Neural cell (in vitro differentiated cells): ENCODE measurements at regions not wholly inside any gene's neighbourhood (a gene's known extent, or its start where the extent isn't known, plus 50 kb on each side); places are given as distances from the start of the nearest gene placed in this dataset.

Source experiments
- H2AFZ ChIP-seq: fragments of 200-600, 300-800 bp; sonication (generic), shearing (Covaris generic); 2 replicates; pipeline ENCODE4 v1.6.0; 2014; ENCODE audit warnings: low read depth, mild to moderate bottlenecking, antibody characterized with exemption, low read length, moderate library complexity
- H3F3A ChIP-seq: fragments of 200-600 bp; shearing (Covaris generic); 2 replicates; pipeline ENCODE4 v1.6.1; 2016; ENCODE audit warnings: mild to moderate bottlenecking, moderate library complexity, mixed read lengths, antibody characterized with exemption, low read length; ENCODE audit not compliant: insufficient read depth, poor library complexity, severe bottlenecking
- H3K27ac ChIP-seq: fragments of 200-600, 300-800 bp; sonication (generic), shearing (Covaris generic); 2 replicates; pipeline ENCODE4 v1.5.1; 2014; ENCODE audit warnings: mild to moderate bottlenecking, low read length, moderate library complexity
- H3K27me3 ChIP-seq: fragments of 300-800, 200-600 bp; sonication (generic), shearing (Covaris generic); 2 replicates; pipeline ENCODE4 v1.6.0; 2014; ENCODE audit warnings: mild to moderate bottlenecking, low read depth, low read length, moderate library complexity; ENCODE audit not compliant: insufficient read depth
- H3K36me3 ChIP-seq: fragments of 300-800, 200-600 bp; sonication (generic), shearing (Covaris generic); 2 replicates; pipeline ENCODE4 v1.5.1; 2014; ENCODE audit warnings: mild to moderate bottlenecking, antibody characterized with exemption, low read length, moderate library complexity; ENCODE audit not compliant: insufficient read depth
- H3K4me2 ChIP-seq: fragments of 300-800, 200-600 bp; sonication (generic), shearing (Covaris generic); 2 replicates; pipeline ENCODE4 v1.6.0; 2014; ENCODE audit warnings: mild to moderate bottlenecking, low read length
- H3K4me3 ChIP-seq: fragments of 300-800, 200-600 bp; sonication (generic), shearing (Covaris generic); 2 replicates; pipeline ENCODE4 v1.5.1; 2014; ENCODE audit warnings: mild to moderate bottlenecking, low read length, moderate library complexity
- H3K79me2 ChIP-seq: fragments of 200-600 bp; shearing (Covaris generic); replicated peaks from 2 replicates; pipeline ENCODE4 v1.6.0; 2014; ENCODE audit warnings: mild to moderate bottlenecking, low read length, moderate library complexity; ENCODE audit not compliant: insufficient read depth
- H3K9ac ChIP-seq: fragments of 300-800, 200-600 bp; sonication (generic), shearing (Covaris generic); 2 replicates; pipeline ENCODE4 v1.6.1; 2016; ENCODE audit warnings: mild to moderate bottlenecking, low read length, mixed read lengths
- H3K9me2 ChIP-seq: fragments of 200-600 bp; shearing (Covaris generic); 2 replicates; pipeline ENCODE4 v1.6.1; 2016; ENCODE audit warnings: mild to moderate bottlenecking, low read length, mixed read lengths; ENCODE audit not compliant: insufficient read depth
- H3K9me3 ChIP-seq: fragments of 200-600, 300-800 bp; sonication (generic), shearing (Covaris generic); 2 replicates; pipeline ENCODE4 v1.6.1; 2016; ENCODE audit warnings: mild to moderate bottlenecking, mixed run types, low read length, moderate library complexity, mixed read lengths
- H4K20me1 ChIP-seq: fragments of 200-600 bp; shearing (Covaris generic); 2 replicates; pipeline ENCODE4 v1.6.1; 2016; ENCODE audit warnings: mild to moderate bottlenecking, mixed run types; ENCODE audit not compliant: insufficient read depth
- CTCF ChIP-seq: fragments of 450-650 bp; IDR thresholded peaks from 2 replicates; pipeline ENCODE4 v1.5.1; 2014; ENCODE audit warnings: antibody characterized with exemption, mild to moderate bottlenecking, moderate library complexity; ENCODE audit not compliant: poor library complexity, severe bottlenecking
- EP300 ChIP-seq: fragments of 450-650 bp; conservative IDR thresholded peaks from 2 replicates; pipeline ENCODE4 v1.6.1; 2014; ENCODE audit warnings: antibody characterized with exemption, mild to moderate bottlenecking, moderate library complexity; ENCODE audit not compliant: poor library complexity, severe bottlenecking
- EZH2 ChIP-seq: fragments of 200-600, 300-800 bp; shearing (Covaris generic), sonication (generic); IDR thresholded peaks from 2 replicates; pipeline ENCODE4 v1.6.1; 2014; ENCODE audit warnings: antibody characterized with exemption, low read length, borderline replicate concordance, mild to moderate bottlenecking; ENCODE audit not compliant: insufficient read depth, poor library complexity, severe bottlenecking
- MXI1 ChIP-seq: fragments of 450-650 bp; conservative IDR thresholded peaks from 2 replicates; pipeline ENCODE4 v1.6.1; 2014; ENCODE audit warnings: antibody characterized with exemption, mild to moderate bottlenecking; ENCODE audit not compliant: poor library complexity, severe bottlenecking
- POLR2AphosphoS5 ChIP-seq: IDR thresholded peaks from 2 replicates; pipeline ENCODE4 v1.6.1; 2012
- RAD21 ChIP-seq: fragments of 450-650 bp; conservative IDR thresholded peaks from 2 replicates; pipeline ENCODE4 v1.6.1; 2014; ENCODE audit warnings: antibody characterized with exemption, mild to moderate bottlenecking, moderate library complexity
- REST ChIP-seq: IDR thresholded peaks from 2 replicates; pipeline ENCODE4 v1.6.1; 2012; ENCODE audit warnings: borderline replicate concordance
- SMC3 ChIP-seq: fragments of 450-650 bp; conservative IDR thresholded peaks from 2 replicates; pipeline ENCODE4 v1.6.1; 2014; ENCODE audit warnings: antibody characterized with exemption, mild to moderate bottlenecking, moderate library complexity; ENCODE audit not compliant: poor library complexity
- TAF1 ChIP-seq: IDR thresholded peaks from 2 replicates; pipeline ENCODE4 v1.6.1; 2012; ENCODE audit warnings: low read depth

GRCh38 chr6:8642131-8642530 is 206.8 kb upstream of the SLC35B3 start:
- Histone ChIP-seq H3K4me2 (no peak overlapping the region), H3F3A (no peaks in the 10 kb centered on the region), H2AFZ (no peak overlapping the region), H3K27me3 (no peaks in the 10 kb centered on the region), H3K9me3 (no peaks in the 10 kb centered on the region), H4K20me1 (no peaks in the 10 kb centered on the region), H3K36me3 (no peaks in the 10 kb centered on the region), H3K9me2 (no peaks in the 10 kb centered on the region), H3K79me2 (no peaks in the 10 kb centered on the region), H3K27ac (no peak overlapping the region), H3K9ac (no peak overlapping the region), H3K4me3 (no peak overlapping the region)
- TF ChIP-seq MXI1, result no peak
- TF ChIP-seq POLR2AphosphoS5, result no peak
- no peak for TF ChIP-seq RAD21

GRCh38 chr6:8639928-8640649 is 204.7 kb upstream of the SLC35B3 start:
- H4K20me1 ChIP-seq, result no peaks in the 10 kb centered on the region
- H3K36me3 ChIP-seq, result no peaks in the 10 kb centered on the region
- no peak overlapping the region for H3K9ac ChIP-seq
- no peaks in the 10 kb centered on the region for H3K9me3 ChIP-seq
- no peak overlapping the region for H3K4me2 ChIP-seq
- no peaks in the 10 kb centered on the region for H3F3A ChIP-seq
- H3K79me2 ChIP-seq, result no peaks in the 10 kb centered on the region
- TF ChIP-seq EZH2 (no peak), SMC3 (no peak), RAD21 (no peak), EP300 (no peak), POLR2AphosphoS5 (no peak), MXI1 (no peak), CTCF (no peak), TAF1 (no peak), REST (no peak)
- no peak overlapping the region for H3K4me3 ChIP-seq
- no peak overlapping the region for H3K27ac ChIP-seq
- no peak overlapping the region for H2AFZ ChIP-seq
- no peaks in the 10 kb centered on the region for H3K27me3 ChIP-seq
- no peaks in the 10 kb centered on the region for H3K9me2 ChIP-seq
